GM21723 (cell line): ENCODE measurements at regions not wholly inside any gene's neighbourhood (a gene's known extent, or its start where the extent isn't known, plus 50 kb on each side); places are given as distances from the start of the nearest gene placed in this dataset.

ENCODE experiments used
- ATAC-seq: cut with Tn5 transposase; IDR thresholded peaks from one replicate; pipeline ENCODE4 v1.9.1; 2021; ENCODE audit warnings: mild to moderate bottlenecking, moderate library complexity; ENCODE audit not compliant: unreplicated experiment

- ATAC-seq: no peak
These were observed 405.7 kb upstream of the SALL1 start for GRCh38 chr16:51556694-51557340.

- no peak for ATAC-seq
These were observed 402.8 kb upstream of the SALL1 start for GRCh38 chr16:51553910-51554309.

- no peak for ATAC-seq
These were observed 402.2 kb upstream of the SALL1 start for GRCh38 chr16:51553314-51553713.

- no peak for ATAC-seq
These were observed 399.8 kb upstream of the SALL1 start for GRCh38 chr16:51550800-51551347.

GRCh38 chr16:51549836-51550235 lies 398.8 kb upstream of the SALL1 start:
- no peak for ATAC-seq

- ATAC-seq: no peak
These were observed 394.9 kb upstream of the SALL1 start for GRCh38 chr16:51545951-51546350.

GRCh38 chr16:51544851-51545467 lies 393.9 kb upstream of the SALL1 start:
- no peak for ATAC-seq

GRCh38 chr16:51543971-51544370 lies 392.9 kb upstream of the SALL1 start:
- no peak for ATAC-seq

GRCh38 chr16:51542981-51543815 lies 392.1 kb upstream of the SALL1 start:
- ATAC-seq: no peak

- ATAC-seq: no peak
These were observed 389.2 kb upstream of the SALL1 start for GRCh38 chr16:51540259-51540658.

- ATAC-seq: no peak
These were observed 387.8 kb upstream of the SALL1 start for GRCh38 chr16:51538707-51539498.

GRCh38 chr16:51535591-51535990 lies 384.5 kb upstream of the SALL1 start:
- ATAC-seq: no peak

- ATAC-seq: no peak
These were observed 381.5 kb upstream of the SALL1 start for GRCh38 chr16:51532551-51532950.

GRCh38 chr16:51531271-51531670 lies 380.2 kb upstream of the SALL1 start:
- ATAC-seq: no peak

- no peak for ATAC-seq
These were observed 376.3 kb upstream of the SALL1 start for GRCh38 chr16:51527349-51527748.

GRCh38 chr16:51526621-51527020 lies 375.6 kb upstream of the SALL1 start:
- ATAC-seq: no peak

- no peak for ATAC-seq
These were observed 373.7 kb upstream of the SALL1 start for GRCh38 chr16:51524555-51525373.

- ATAC-seq: no peak
These were observed 373.0 kb upstream of the SALL1 start for GRCh38 chr16:51524070-51524469.

- ATAC-seq: no peak
These were observed 372.3 kb upstream of the SALL1 start for GRCh38 chr16:51523400-51523799.

GRCh38 chr16:51522902-51523301 lies 371.8 kb upstream of the SALL1 start:
- no peak for ATAC-seq
